HG02588 (cell line): ENCODE measurements at regions not wholly inside any gene's neighbourhood (a gene's known extent, or its start where the extent isn't known, plus 50 kb on each side); places are given as distances from the start of the nearest gene placed in this dataset.
"Not testable (repeated sequence)": the region's sequence is repeated elsewhere in the genome, so short reads cannot be mapped to it uniquely, and the experiment has no call there.

Source experiments
- ATAC-seq: cut with Tn5 transposase; IDR thresholded peaks from one replicate; pipeline ENCODE4 v1.9.1; 2021; ENCODE audit warnings: mild to moderate bottlenecking, moderate library complexity; ENCODE audit not compliant: unreplicated experiment

DNA sequence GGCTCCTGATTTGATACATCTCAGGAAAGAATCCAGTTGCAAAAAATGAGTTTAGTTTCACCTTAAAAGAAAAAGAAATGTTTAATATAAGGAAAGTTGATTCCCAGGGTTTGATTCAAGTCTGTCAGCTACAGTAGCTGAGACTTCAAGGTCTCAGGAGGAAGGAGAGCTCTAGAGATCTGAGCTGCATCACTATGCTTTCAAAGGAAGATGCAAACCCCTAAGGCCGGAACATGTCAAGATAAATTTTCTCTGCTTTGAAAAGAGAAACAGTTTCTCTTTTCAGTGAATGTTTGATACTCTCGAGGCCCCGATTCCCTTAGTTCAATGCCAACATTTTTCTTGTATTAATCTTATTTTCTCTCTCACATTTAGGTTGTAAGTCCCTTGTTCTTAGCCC is 128.6 kb downstream of the RGPD3 start:
- ATAC-seq: no peak

DNA sequence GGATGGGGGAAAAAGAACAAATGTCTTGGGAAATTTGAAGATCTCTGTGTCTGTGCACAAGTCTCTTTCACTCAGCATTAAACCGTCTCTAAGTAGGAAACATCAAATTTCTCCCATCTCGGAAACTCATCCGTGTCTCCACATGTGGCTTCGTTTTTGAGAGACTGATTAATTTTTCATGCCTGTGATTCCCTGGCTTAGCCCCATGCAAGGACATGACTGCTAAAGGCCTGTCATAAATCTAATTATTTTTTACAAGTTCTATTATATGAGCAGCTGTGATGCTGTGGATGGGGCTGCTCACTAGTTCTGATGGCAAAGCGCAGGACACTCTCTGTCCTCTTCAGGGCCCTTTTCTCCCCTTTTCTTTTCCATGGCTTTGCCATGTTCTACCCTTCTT is 129.1 kb downstream of the RGPD3 start:
- no peak for ATAC-seq

DNA sequence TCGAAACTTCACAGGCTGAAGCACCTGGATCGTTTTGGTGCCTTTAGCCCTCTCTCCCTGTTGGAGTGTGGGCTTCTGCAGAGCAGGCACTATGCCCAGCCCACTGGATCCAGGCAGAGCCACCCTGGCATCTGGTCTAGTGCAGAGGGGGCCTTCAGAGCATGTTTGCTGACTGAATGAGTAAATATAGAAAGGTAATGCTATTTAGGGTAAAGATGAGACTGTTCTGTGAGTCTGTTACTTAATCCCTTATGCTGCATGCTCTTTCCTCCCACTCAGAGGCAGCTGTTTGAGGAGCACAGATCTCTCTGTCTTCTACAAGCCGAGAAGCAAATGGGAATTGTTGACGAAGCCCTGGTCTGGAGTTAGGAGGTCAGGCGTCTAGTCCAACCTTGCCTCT is 130.2 kb downstream of the RGPD3 start:
- no peak for ATAC-seq

DNA sequence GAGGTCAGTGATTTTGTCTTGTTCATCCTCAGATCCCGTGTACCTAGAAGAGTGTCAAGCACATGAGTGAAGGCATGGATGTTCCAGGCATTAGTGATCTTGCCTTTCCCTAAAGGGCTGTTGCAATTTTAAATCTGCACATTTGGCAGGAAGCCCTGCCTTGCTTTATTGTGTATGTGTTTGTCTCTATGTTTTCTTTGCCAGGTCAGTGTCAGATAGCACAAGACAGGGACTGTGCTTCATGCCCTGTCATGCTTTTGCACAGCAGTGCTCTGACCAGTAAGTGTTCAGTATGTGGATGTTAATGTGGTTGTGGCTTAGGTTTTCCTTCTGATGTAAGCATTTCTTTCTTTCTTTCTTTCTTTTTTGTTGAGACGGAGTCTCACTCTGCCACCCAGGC is 131.5 kb downstream of the RGPD3 start:
- no peak for ATAC-seq

DNA sequence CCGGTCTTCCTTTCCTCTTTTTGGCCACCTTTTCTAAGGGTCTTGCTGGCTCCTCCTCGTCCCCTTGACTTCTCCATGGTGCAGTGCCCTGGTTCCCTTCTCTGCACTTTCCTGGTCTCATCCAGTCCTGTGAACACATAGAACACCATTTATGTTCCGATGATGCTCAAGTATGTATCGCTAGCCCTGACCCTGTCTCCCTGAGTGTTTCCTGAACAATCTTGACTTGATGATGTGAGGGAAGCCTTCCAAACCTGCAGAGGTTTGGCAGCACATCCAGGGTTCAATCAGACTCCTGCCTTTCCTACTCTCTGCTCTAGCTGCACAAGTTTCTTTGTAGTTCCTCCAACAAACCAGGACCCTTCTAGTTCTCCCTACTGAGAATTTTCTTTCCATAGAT is 132.1 kb downstream of the RGPD3 start:
- no peak for ATAC-seq

DNA sequence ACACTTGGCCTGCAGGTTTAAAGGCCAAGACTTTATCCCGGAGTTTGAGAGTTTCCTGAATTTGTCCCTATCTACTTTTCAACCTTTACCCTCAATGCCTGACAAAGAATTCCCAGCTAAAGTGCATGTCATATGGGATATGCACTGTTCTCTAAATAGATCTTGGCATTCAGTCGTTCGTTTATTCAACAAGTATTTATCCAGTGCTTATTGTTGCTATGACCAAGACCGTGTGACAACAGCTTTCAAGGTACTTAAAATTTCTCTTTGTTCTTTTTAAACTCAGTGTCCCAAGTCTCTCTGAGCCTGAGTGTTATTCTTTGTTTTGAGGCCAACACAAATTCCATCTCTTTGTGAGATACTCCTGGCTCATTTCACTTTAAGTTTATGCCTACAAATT is 133.4 kb downstream of the RGPD3 start:
- no peak for ATAC-seq

DNA sequence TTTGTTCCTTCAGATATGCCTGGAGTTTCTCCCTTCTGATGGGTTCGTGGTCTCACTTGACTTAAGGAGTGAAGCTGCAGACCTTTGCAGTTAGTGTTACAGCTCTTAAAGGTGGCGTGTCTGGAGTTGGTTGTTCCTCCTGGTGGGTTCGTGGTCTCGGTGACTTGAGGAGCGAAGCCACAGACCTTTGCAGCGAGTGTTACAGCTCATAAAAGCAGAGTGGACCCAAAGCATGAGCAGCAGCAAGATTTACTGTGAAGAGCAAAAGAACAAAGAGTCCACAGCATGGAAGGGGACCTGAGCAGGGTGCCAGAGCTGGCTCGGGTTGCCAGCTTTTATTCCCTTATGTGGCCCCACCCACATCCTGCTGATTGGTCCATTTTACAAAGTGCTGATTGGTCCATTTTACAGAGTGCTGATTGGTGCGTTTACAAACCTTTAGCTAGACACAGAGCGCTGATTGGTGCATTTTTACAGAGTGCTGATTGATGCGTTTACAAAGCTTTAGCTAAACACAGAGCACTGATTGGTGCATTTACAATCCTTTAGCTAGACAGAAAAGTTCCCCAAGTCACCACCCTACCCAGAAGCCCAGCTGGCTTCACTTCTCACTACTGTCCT is 134.8 kb downstream of the RGPD3 start:
- ATAC-seq: not testable (repeated sequence)

DNA sequence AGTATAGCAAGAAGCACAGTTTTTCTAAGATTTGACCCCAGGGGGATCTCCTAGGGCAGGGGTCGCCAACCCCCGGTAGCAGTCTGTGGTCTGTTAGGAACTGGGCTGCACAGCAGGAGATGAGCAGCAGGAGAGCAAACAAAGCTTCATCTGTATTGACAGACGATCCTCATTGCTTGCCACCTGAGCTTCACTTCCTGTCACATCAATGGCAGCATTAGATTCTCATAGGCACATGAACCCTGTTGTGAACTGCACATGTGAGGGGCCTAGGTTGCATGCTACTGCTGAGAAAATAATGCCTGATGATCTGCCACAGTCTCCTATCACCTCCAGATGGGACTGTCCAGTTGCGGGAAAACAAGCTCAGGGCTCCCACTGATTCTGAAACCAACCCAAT is 136.2 kb downstream of the RGPD3 start:
- ATAC-seq: no peak

DNA sequence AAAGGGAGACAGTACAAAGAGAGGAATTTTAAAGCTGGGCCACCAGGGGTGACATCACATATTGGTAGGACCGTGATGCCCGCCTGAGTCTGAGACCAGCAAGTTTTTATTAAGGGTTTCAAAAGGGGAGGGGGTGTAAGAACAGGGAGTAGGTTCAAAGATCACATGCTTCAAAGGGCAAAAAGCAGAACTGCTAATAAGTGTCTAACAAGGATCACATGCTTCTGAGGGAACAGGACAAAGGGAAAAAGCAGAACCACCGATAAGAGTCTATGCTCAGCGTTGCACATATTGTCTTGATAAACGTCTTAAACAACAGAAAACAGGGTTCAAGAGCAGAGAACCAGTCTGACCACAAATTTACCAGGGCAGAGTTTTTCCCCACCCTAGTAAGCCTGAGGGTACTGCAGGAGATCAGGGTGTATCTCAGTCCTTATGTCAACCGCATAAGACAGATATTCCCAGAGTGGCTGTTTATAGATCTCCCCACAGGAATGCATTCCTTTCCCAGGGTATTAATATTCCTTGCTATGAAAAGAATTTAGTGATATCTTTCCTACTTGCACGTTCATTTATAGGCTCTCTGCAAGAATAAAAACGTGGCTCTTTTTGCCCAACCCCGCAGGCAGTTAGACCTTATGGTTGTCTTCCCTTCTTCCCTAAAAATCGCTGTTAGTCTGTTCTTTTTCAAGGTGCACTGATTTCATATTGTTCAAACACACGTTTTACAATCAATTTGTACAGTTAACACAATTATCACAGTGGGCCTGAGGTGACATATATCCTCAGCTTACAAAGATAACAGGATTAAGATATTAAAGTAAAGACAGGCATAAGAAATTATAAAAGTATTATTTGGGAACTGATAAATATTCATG is 136.5 kb upstream of the UXS1 start:
- ATAC-seq: not testable (repeated sequence)

DNA sequence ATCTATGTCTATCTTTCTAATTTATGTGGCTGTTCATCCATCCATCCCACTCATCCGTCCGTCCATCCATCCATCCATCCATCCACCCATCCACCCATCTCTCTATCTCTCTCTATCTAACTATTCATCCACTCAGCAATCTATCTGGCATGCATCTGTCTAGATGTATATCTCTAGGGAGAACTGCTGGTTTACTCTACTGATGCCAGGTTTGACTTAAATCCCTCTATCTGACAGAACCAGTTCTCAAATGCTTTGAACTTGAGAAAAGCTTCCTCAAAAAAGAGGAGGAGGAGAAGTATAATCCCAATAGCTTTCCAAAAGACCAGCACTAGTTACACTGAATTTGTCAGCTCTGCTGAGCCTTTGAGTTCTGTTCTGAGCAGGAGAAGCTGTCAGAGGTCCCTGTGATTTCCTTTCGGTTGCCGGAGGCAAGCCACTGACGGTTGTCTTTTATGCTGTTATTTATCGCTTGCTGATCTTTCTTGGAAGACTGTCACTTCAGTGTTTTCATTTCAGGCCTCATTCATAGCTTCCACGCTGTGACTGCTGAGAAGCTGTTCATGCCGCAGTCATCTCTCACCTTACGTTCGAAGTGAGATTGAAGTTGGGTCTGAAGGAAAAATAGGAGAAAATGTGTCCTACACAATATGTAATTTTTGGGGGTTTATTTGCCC is 129.4 kb upstream of the UXS1 start:
- no peak for ATAC-seq

DNA sequence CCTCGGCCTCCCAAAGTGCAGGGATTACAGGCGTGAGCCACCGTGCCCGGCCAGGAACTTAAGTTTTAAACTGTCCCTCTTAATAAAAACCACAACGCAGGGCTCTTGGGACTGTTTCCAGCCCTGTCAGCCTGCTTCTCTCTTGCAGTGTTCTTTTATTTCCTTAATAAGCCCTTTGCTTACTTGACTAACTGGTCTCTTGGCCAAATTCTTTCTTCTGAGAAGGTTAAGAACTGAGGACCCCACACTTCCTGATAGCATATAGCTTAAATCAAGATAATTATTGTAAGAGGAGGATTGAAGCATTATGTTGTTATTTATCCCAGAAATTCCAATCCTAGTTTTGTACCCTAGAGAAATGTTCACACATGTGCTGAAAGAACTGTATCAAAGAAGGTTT is 128.2 kb upstream of the UXS1 start:
- ATAC-seq: no peak

DNA sequence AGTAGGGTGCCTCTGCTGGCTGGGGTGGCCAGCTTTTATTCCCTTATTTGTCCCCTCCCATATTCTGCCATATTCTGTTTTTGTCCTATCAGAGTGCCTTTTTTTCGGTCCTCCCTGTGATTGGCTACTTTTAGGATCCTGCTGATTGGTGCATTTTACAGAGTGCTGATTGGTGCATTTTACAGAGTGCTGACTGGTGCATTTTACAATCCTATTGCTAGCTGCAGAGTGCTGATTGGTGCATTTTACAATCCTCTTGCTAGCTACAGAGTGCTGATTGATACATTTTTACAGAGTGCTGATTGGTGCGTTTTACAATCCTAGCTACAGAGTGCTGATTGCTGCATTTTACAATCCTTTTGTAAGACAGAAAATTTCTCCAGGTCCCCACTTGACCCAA is 126.3 kb upstream of the UXS1 start:
- not testable (repeated sequence) for ATAC-seq

DNA sequence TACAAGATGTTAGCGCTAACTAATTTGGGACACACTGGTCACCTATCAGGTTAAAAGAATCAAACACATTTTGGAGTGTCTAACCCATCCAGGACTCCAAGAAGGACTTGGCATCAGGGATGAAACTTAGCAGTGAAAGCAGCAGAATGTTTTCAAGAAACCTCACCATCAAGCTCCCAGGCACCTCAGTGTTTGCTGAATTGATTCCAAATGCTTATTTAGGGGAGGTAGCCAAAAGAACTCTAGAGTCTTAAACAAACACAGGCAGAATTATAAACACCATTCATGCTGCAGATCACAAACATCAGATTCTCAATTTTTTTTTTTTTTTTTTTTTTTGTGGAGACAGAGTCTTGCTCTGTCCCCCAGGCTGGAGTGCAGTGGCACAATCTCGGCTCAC is 122.8 kb upstream of the UXS1 start:
- no peak for ATAC-seq

DNA sequence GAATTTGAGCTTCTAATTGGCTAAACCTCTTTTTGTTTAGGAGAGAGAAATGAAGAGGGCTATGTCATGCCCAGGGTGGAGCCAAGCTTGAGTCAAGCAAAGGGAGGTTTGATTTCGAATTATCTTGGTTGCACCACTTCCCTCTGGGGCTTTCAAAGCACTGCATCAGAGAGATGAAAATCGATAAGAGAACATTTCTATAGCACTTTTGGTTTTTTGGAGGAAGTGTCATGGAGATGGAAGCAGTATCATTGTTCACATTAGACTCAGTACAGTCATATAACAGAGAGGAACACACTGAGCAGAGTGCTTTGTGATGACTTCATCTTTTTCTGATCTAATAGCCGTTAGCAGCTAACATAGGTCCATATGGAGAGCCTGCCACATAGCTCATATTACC is 120.3 kb upstream of the UXS1 start:
- ATAC-seq: no peak

DNA sequence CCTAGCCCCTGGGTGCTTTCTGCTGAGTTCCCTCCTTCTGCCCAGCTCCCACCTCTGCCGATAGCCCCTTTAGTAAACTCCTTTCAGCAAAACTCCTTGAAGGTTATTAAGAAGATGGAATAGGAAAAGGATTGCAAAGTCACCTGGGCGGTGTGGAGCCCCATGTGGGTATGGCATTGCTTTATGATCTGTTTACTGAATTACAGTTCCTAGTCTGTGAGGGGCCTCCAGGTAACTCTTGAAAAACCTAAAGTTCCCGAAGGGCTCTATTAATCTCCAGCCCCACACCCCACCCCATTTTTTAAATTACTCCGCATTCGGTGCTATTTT is 116.9 kb upstream of the UXS1 start:
- ATAC-seq: no peak

DNA sequence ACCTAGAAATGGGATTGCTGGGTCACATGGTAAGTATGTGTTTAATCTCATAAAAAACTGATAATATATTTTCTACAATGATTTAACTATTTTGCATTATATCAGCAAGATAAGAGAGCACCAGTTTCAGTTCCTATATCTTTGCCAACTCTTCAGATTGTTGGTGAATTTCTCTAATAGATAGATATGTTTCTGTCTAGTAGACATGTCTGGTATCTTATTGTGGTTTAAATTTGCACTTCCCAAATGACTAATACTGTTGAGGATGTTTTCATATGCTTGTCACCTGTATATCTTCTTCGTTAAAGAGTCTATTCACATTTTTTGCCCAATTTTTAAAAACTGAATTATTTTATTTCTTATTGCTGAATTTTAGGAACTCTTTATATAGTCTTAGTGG is 113.8 kb upstream of the UXS1 start:
- ATAC-seq: no peak

DNA sequence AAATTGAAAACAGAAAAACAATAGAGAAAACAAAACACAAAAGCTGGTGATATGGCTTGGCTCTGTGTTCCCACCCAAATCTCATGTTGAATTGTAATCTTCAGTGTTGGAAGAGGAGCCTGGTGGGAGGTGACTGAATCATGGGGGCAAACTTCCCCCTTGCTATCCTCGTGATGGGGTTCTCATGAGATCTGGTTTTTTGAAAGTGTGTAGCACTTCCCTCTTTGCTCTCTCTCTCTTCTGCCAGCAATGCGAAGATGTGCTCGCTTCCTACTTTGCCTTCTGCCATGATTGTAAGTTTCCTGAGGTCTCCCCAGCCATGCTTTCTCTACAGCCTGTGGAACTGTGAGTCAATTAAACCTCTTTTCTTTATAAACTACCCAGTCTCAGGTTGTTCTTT is 112.3 kb upstream of the UXS1 start:
- ATAC-seq: no peak

DNA sequence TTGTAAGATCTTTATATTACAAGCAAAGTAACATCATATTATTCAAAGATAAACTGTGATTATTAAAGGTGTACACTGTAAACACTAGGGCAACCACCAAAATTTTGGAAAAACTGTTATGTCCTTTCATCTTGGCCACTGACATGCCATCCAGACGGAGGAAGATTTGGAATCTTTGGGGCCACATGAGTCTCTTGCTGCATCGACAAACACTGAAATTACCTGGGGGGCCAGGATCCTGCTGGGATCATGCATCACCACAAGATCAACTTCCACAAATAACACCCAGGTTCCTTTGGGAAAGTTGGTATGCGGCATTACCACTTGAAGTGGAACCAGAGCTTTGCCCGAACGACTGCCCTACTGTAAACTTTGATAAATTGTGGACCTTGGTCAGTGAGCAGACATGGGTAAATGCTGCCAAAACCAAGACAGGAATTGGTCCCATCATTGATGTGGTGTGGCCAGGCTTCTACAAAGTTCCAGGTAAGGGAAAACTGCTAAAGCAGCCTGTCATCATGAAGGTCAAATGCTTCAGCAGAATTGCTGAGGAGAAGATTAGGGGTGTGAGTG is 110.6 kb upstream of the UXS1 start:
- ATAC-seq: no peak

DNA sequence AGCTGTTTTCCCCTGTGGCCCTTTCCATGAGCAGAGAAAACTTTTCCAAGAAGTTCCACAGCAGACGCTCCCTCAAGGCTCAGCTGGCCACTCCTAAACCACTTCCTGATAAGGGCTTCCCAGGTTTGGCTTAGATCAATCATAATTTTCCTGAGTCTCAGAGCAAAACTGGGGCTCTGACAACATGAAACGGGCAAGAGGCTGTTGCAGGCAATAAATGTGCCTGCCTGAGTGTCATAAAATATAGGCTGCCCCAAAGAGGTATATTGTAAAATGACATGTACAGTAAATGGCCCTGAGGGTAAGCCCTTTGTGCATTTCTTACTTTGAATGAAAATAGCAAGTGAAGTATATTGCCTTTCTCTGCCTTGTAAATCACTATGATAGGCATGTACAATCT is 105.6 kb upstream of the UXS1 start:
- no peak for ATAC-seq

DNA sequence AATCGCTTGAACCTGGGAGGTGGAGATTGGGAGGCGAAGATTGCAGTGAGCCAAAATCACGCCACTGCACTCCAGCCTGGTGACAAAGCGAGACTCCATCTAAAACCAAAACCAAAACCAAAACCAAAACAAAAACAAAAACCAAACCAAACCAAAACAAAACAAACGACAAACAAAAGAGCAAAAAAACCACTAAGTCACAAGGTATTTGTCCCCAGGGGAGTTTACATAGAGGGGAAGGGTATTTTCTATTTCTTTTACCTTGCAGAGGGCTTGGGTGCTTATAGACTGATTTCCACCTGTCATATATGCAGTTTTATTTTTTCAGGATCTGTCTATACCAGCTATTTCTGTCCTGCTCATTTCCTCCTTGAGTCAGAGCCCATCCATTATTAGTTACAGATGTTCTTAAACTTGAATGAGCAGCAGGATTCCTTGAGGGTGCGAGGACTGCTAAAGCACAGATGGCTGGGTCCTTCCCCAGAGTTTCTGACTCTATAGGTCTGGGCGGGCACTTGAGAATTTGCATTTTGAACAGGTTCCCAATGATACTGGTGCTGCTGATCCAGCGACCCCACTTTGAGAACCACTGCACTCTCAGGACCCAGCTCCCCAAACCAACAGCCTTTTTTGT is 102.2 kb upstream of the UXS1 start:
- no peak for ATAC-seq

DNA sequence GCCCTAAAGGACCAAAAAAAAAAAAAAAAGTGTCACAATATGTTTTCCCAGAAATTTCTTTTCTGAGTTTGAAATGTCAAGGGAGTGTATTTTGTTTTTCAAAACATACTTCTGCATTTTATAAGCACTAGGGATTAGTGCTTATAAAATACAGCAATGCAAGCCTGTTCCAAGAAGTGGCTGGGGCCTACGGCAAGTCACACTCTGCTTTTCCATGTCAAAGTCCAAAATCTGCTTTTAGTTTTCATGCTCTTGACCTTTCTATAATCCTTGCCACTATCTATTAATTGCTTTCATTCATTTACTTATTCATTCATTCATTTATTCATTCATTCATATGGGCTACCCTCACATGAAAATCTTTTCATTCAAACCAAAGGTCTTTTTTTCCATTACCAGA is 100.1 kb upstream of the UXS1 start:
- ATAC-seq: no peak
